Lower lobe of right lung (tissue), 2 donors: ENCODE measurements at regions not wholly inside any gene's neighbourhood (a gene's known extent, or its start where the extent isn't known, plus 50 kb on each side); places are given as distances from the start of the nearest gene placed in this dataset.

Source experiments
- ATAC-seq, 2 donors: fragments of 200-7000 bp; cut with Tn5 transposase; one replicate each; pipeline ENCODE4 v1.9.1; 2020 to 2022; ENCODE audit warnings: mild to moderate bottlenecking in 2 of 2, moderate library complexity in 2 of 2
- DNase-seq: peaks from one replicate; pipeline ENCODE4 v3.0.0-alpha.2; 2020
- H3K27ac ChIP-seq: fragments of 200-600 bp; one replicate; pipeline ENCODE4 v1.8.0; 2022
- H3K27me3 ChIP-seq: fragments of 200-600 bp; one replicate; pipeline ENCODE4 v1.8.0; 2022; ENCODE audit warnings: low read depth
- H3K36me3 ChIP-seq: fragments of 200-600 bp; one replicate; pipeline ENCODE4 v1.8.0; 2022; ENCODE audit warnings: mild to moderate bottlenecking
- H3K4me1 ChIP-seq: fragments of 200-600 bp; one replicate; pipeline ENCODE4 v1.8.0; 2022
- H3K4me3 ChIP-seq: fragments of 200-600 bp; one replicate; pipeline ENCODE4 v1.8.0; 2022; ENCODE audit warnings: mild to moderate bottlenecking
- H3K9me3 ChIP-seq: fragments of 200-600 bp; one replicate; pipeline ENCODE4 v1.8.0; 2022
- intact Hi-C: fragments of 100-400 bp; cut with DNase I; formaldehyde crosslinking; loops from one replicate; pipeline ENCODE4 v1.11.0; 2022
- TF ChIP-seq, protein P1 (sequence below): fragments of 200-600 bp; IDR thresholded peaks from one replicate; pipeline ENCODE4 v1.8.0; 2022; ENCODE audit warnings: antibody characterized with exemption, mild to moderate bottlenecking
- donor health status: DM: no; HTN: yes; CAD: no; lungs with severe emphysema.

GRCh38 chr6:156398966-156399365 is 378.2 kb upstream of the ARID1B start:
- no peak for ATAC-seq
- Histone ChIP-seq H3K9me3 (no peaks in the 10 kb centered on the region), H3K27me3 (no peaks in the 10 kb centered on the region), H3K36me3 (no peaks in the 10 kb centered on the region), H3K27ac (no peak overlapping the region), H3K4me1 (no peaks in the 10 kb centered on the region), H3K4me3 (no peak overlapping the region)
- DNase-seq = no peak
- TF ChIP-seq, protein P1, sequence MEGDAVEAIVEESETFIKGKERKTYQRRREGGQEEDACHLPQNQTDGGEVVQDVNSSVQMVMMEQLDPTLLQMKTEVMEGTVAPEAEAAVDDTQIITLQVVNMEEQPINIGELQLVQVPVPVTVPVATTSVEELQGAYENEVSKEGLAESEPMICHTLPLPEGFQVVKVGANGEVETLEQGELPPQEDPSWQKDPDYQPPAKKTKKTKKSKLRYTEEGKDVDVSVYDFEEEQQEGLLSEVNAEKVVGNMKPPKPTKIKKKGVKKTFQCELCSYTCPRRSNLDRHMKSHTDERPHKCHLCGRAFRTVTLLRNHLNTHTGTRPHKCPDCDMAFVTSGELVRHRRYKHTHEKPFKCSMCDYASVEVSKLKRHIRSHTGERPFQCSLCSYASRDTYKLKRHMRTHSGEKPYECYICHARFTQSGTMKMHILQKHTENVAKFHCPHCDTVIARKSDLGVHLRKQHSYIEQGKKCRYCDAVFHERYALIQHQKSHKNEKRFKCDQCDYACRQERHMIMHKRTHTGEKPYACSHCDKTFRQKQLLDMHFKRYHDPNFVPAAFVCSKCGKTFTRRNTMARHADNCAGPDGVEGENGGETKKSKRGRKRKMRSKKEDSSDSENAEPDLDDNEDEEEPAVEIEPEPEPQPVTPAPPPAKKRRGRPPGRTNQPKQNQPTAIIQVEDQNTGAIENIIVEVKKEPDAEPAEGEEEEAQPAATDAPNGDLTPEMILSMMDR = no peak
- intact Hi-C loops = no loop called here

GRCh38 chr6:156398371-156398770 is 378.8 kb upstream of the ARID1B start:
- Histone ChIP-seq H3K27me3 (no peaks in the 10 kb centered on the region), H3K27ac (no peak overlapping the region), H3K4me1 (no peaks in the 10 kb centered on the region), H3K4me3 (no peak overlapping the region), H3K9me3 (no peaks in the 10 kb centered on the region), H3K36me3 (no peaks in the 10 kb centered on the region)
- ATAC-seq (no peak), DNase-seq (no peak)
- TF ChIP-seq, protein P1 = no peak
- intact Hi-C loops = no loop called here

- DNase-seq (no peak), ATAC-seq (no peak)
- Histone ChIP-seq H3K36me3 (no peaks in the 10 kb centered on the region), H3K4me3 (no peak overlapping the region), H3K27me3 (no peaks in the 10 kb centered on the region), H3K4me1 (no peaks in the 10 kb centered on the region), H3K27ac (no peak overlapping the region), H3K9me3 (no peaks in the 10 kb centered on the region)
- TF ChIP-seq, protein P1 = no peak
- intact Hi-C loops = no loop called here
Measured at GRCh38 chr6:156396791-156397418, 380.3 kb upstream of the ARID1B start.

DNA sequence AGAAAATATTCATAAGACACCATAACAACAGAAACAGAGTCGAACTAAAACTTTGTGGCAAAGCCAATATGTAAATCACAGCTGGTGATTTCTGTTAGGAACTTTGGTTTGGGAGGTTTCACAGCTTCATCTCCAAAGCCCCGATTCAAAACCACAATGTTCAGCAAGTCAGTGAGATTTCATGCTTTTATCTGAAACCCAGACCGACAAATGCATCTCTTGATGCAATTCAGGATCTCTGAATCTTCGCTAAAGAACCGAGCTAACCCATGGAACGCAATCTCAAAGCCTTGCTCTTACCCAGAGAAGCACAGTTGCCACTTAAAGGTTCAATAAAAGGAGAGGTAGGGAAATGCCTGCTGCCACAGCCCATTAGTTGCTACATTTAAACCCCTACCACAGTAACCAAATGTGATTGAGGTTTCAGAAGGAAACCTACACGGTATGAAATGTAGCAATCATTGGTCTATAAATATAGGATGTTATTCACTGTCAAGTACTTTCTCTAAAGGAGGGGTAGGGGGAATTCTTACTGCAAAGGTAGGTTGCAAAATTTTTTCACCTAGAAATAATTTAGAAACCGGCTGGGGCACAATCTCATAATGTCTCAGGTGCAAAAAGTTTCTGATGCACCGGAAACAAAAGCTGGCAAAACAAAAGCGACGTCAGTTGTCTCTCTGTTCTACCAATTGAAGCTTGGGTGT is 381.0 kb upstream of the ARID1B start:
- DNase-seq = no peak
- TF ChIP-seq, protein P1 = no peak
- H3K4me3 ChIP-seq = no peak overlapping the region
- H3K4me1 ChIP-seq = no peaks in the 10 kb centered on the region
- H3K9me3 ChIP-seq = no peaks in the 10 kb centered on the region
- no peaks in the 10 kb centered on the region for H3K36me3 ChIP-seq
- no peaks in the 10 kb centered on the region for H3K27me3 ChIP-seq
- intact Hi-C loops = no loop called here
- no peak for ATAC-seq
- H3K27ac ChIP-seq = no peak overlapping the region

- DNase-seq (no peak), ATAC-seq (no peak)
- no peak overlapping the region for H3K27ac ChIP-seq
- TF ChIP-seq, protein P1 = no peak
- no peaks in the 10 kb centered on the region for H3K9me3 ChIP-seq
- H3K4me3 ChIP-seq = no peak overlapping the region
- intact Hi-C loops = no loop called here
- H3K27me3 ChIP-seq = no peaks in the 10 kb centered on the region
- no peaks in the 10 kb centered on the region for H3K36me3 ChIP-seq
- no peaks in the 10 kb centered on the region for H3K4me1 ChIP-seq
Measured at GRCh38 chr6:156395276-156395675, 381.9 kb upstream of the ARID1B start.
